ENCODE measurements at regions not wholly inside any gene's neighbourhood (a gene's known extent, or its start where the extent isn't known, plus 50 kb on each side); places are given as distances from the start of the nearest gene placed in this dataset.

GRCh38 chr10:120336911-120337540 is 120.0 kb upstream of the PLPP4 start:
- TF ChIP-seq EZH2 (IDR thresholded peaks at IDR 0.05): no peak
- TF ChIP-seq, protein P1, sequence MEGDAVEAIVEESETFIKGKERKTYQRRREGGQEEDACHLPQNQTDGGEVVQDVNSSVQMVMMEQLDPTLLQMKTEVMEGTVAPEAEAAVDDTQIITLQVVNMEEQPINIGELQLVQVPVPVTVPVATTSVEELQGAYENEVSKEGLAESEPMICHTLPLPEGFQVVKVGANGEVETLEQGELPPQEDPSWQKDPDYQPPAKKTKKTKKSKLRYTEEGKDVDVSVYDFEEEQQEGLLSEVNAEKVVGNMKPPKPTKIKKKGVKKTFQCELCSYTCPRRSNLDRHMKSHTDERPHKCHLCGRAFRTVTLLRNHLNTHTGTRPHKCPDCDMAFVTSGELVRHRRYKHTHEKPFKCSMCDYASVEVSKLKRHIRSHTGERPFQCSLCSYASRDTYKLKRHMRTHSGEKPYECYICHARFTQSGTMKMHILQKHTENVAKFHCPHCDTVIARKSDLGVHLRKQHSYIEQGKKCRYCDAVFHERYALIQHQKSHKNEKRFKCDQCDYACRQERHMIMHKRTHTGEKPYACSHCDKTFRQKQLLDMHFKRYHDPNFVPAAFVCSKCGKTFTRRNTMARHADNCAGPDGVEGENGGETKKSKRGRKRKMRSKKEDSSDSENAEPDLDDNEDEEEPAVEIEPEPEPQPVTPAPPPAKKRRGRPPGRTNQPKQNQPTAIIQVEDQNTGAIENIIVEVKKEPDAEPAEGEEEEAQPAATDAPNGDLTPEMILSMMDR (IDR thresholded peaks at IDR 0.05): peak; percentile 93
- no peak for TF ChIP-seq EZH2phosphoT487 (IDR thresholded peaks at IDR 0.05)

Measured in neural progenitor cell (in vitro differentiated cells).